ENCODE measurements at regions not wholly inside any gene's neighbourhood (a gene's known extent, or its start where the extent isn't known, plus 50 kb on each side); places are given as distances from the start of the nearest gene placed in this dataset.

DNA sequence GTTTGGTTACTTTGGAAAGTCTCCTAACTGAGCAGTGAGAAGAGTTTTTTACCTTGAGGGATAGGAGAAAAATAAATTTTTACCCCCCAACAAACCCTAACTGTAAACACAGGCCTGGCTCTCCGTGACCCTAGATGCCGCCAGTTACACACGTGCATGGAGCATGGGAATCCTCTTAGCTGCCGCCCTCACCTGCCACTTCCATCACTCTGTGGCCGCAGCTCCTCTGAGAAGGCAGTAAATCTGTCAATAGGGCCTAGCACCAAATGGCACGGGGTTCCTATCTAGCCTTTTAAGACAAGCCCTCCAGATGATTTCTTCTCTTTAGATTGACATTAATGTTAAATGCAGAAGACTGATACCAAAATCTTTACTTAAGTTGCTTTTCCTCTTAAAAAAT is 330.3 kb upstream of the FAM241A start:
- DNase-seq = no peak

DNA sequence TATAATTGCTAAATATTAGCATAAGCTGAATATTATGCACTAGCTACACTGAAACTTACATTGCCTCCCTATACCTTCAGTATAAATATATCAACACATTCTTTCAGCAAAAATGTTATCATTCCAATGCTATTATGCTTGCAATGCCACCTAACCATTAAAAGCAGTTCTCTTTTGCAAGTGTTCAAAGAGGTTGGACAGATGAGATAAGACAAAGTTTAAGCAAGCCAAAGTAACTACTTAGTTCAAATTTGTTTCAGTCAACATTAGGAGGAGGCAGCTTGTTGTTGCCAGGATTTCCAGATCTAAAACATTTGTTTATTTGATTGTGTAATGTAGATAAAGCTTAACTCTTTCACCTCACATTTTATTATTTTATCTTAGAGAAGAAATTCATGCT is 323.9 kb upstream of the FAM241A start:
- DNase-seq = no peak

DNA sequence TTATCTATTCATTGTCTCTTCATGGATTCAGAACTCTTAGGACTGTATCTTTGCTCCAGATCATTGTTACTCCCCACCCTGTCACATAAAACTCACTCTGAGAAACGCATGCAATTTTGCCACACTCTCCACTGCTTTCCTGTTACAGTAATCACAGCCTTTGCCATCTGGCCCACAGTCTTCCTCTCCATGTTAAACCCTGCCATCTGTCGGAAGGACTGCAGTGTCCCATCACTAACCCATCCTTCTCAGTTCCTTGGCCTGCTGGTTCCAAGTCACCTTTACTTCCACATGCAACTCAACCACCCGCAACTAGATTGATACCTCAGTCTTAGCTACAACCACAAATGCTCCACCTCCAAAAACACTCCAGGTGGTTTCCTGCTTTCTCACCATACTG is 308.7 kb upstream of the FAM241A start:
- no peak for DNase-seq

DNA sequence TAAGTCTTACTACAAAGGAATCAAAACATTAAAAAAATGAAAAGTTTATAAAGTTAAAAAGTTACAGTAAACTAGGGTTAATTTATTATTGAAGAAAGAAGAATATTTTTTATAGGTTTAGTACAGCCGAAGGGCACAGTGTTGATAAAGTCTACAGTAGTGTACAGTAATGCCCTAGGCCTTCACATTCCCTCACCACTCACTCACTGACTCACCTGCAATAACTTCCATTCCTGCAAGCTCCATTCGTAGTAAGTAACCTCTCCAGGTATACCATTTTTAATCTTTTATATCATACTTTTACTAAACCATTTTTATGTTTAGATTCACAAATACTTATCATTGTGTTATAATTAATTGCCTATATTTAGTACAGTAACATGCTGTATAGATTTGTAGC is 307.5 kb upstream of the FAM241A start:
- no peak for DNase-seq

DNA sequence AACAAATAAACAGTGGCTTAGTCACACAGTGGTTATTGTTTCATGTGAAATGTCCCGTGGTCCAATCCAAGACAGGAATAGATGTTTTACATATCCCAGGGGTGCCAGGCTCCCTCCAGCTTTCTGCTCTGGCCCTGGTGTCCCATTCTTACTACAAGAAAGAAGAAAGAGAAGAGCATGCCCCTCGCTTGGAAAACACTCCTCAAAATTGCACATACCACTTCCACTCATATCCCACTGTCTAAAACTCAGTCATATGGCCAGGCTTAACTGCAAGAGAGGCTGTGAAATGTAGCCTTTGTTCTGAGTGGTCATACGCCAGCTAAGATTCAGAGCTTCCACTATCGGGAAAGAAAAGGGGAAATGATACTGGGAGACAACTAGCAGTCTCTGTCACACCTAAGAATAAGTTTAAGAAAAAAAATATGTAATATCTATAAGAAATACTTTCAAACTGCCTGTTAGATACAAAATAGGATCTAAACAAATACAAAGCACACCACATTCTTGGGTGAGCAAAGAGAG is 306.8 kb upstream of the FAM241A start:
- DNase-seq = no peak

DNA sequence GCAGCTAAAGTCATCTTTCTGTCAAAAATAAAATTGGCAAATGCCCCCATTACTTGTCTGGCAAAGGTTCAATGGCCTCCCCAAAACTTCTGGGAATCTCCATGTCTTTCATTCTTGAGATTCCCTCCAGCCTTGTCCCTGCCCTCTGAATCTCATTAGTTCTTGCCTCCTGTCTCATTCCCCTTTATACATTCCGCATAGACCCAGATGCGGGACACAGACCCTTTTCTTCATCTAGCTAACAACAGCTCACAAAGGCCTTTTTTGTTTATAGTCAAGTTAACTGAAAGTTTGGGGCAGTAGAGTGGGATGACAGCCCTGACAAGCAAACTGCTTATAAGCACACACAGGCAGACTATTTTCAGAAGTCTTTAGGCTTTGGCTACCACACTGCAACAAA is 306.1 kb upstream of the FAM241A start:
- no peak for DNase-seq

DNA sequence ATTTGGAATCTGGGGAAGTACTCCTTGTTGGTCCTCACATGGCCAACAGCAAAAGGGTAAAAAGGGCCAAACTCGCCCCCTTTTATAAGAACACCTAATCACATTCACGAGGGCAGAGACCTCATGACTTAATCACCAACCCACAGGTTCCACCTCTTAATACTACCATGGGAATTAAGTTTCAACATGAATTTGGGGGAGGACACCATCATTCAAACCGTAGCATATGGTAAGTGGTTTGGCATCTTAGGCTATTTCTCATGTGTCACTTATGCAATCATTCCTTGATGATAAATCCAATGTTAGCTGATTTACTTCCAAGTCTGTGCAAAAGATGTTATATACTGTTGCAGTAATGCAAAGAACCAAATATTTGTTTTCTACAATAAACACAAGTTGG is 302.9 kb upstream of the FAM241A start:
- no peak for DNase-seq

DNA sequence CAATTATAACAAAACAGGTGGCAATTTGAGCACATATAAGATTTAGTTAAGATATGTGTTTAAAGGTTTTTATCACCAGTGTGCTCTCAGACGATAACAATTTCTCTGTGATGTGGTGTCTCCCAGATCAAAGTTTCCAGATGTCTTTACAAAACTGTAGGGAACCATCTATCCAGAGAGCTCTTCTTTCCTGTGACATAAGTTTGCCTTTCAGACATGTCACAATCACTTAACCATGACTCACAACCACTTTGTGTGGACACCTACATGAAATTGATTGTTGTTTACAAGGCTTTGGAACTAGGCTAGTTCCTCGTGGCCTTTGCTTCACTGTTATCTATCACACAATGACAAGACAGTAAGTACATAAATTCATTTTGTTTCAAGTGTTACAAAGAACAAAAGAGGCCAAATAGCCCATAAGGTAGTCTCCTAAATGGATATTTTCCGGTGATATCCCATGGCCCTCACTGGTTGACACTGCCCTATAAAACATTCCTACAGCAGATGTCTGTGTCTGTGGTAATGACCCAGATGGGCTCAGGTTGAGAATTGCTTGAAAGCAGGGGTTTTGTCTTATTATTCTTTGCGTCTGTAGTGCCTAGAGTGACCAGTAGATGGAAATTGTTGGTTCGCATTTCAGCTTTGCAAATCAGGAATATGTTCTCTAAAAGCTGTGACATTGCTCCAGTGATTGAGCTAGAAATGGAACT is 297.8 kb upstream of the FAM241A start:
- no peak for DNase-seq

DNA sequence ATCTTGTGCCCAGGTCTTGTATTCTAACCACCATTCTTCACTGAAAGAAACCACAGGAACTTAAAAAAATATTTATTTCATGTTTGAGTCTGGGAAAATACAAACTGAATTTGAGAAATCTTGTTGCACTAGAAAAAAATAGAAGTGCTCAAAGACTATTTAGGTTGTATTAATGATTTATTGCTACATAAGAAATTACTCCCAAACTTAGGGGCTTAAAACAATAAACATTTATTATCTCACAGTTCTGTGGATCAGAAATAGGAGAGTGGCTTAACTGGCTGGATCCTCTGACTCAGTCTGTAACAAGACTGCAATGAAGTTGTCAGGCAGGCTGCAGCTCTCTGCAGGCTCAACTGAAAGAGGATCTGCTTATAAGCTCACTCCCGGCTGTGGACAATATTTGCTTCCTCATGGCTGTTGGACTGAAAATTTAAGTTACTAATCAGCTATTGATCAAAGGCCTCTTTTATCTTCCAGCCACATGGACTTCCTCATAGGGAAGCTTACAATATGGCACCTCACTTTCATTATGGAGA is 295.4 kb upstream of the FAM241A start:
- no peak for DNase-seq

DNA sequence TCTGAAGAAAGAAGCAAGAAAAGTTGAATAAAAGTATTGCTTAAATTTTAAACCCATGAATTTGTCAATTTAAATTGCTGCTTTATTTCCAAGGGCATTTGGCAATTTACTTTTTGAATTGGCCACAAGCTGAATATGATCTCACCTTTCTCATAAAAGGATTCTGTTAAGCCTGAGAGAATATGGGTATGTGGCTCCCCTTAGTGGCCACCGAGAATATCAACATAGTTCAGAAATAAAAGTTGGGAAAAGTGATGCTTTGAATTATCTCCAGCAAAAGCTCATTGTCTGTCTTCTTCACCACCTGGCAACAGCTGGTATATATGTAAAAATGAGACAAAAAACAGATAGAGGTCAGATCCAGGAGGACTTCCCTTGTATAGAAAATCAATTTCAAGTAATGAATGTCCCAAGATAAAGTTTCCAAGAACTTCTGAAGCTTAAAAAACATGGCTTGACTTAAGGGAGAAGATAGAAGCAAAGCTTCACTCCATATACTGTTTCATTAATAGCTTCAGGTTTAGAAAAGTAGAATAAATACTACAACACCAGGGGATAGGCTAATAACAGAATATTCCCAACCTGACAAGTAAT is 290.7 kb upstream of the FAM241A start:
- peak; percentile 17 for DNase-seq

DNA sequence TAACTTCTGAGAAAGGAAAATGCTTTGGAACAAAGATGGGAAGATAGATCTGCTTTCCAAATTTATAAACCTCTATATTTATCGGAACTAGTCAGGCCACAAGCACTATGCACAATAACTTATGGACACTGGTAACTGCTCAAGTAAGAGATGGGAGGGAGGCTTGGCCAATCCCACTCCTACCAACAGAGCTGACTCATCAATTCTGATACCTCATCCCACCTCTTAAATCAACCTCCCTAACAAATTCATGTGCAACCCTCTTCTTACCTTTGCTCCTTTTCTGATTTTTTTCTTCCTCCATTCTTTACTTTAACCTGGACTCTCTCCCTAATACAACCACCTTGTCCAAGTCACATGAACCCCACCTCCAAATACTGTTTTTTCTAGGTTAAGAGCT is 289.9 kb upstream of the FAM241A start:
- no peak for DNase-seq

DNA sequence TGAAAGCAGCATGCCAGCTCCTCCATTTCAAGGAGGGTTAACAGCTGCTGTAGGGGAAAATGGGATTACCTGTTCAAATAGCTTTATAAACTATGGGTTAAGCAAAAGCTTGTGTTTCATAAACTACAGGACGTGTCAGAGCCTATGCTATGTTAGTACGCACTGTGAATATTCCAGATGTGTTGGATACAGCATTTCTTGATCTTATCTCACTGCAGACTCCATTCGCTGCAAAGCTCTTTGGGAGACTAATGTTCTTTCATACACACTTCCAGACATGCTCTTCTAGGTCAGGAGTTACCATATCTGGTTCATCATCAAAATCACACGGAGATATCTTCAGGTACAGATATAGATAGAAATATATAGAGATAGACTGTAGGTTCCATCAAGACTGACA is 281.2 kb upstream of the FAM241A start:
- DNase-seq = no peak

DNA sequence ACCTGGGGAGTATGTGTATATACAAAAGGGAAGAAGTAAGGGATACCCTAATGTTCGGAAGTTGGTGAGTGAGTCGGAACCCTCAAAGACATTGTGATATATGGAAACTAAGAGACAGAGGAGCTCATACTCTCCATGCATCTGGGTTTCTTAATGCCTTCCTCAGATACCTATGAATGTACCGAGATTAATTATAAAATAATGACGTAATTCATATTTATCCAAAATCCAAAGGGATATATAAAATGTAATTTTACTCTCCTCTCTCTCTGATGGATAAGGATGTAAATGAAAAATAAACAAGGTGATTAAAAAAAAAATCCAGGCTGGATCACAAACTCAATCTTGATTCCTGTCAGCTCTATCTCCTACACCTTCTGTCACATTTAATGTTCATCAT is 275.9 kb upstream of the FAM241A start:
- DNase-seq = no peak

DNA sequence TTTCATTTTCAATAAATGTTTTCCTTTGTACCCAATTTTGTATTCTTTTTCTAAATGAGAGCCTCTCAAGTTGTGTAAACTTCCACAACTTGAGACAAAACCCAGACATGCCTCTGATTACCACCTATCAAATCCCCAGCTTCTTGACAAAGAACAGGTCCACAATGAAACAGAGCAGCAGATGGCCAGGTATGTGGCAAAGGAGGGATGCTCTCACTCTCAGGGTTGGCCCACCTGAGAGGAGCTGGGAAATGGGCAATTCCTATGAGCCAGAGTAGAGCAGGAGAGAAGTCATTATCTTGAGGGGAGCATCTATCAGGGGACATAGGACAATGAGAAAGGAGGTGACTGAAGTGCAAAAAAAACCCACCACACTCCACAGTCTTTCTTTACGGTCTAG is 273.5 kb upstream of the FAM241A start:
- no peak for DNase-seq

DNA sequence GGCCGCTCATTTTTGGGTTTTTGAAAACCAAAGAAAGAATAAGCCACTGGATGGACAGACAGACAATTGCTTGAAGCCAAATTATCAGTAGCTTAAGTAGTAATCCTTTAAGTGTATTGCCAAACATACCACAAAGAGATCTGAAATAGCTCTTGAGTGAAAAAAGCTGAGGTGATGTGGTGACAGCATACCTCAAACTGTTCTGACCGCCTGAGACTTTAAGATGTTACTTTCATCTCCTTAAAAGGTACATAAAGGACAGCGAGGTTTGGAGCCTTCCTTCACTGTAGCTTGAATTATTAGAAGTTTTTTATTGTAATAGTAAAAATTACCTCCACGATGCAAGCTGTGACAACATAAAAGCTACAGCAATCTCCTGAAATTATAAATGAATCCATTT is 271.5 kb upstream of the FAM241A start:
- no peak for DNase-seq

DNA sequence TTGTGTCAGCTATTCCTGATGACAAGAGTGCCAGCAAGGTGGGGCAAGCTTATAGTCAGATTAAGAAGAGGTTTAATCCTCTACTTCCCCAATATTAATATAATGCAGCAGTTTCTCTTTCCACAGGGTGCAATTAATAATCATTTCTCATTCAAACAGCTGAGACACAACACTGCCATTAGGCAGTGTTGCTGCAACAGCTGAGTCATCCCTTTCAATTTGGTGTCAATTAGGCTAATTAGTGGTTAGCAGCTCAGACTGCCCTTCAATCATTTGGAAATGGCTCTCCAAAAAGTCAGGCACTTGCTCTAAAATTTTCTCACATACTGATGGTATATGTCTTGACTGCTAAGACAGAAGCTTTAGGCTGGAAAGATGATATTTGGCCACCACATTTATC is 265.7 kb upstream of the FAM241A start:
- no peak for DNase-seq

DNA sequence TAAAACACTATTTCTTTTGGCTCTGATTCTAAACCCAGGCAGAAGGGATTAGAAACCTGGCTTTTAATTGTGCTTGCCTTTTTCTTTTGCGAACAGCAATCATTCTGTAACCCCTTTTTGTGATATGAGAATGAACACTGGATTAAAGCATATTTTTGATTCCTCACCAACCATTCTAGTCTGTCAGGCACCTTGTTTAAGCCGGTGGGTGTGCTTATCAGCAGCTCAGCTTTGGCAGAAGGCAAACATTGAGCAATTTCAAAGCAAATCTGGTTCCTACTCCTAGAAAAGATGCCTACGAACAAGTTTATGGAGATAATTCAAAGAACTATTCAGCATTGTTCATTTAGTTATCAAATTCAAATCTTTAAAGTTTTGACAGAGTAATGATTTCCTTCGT is 265.1 kb upstream of the FAM241A start:
- DNase-seq = no peak

DNA sequence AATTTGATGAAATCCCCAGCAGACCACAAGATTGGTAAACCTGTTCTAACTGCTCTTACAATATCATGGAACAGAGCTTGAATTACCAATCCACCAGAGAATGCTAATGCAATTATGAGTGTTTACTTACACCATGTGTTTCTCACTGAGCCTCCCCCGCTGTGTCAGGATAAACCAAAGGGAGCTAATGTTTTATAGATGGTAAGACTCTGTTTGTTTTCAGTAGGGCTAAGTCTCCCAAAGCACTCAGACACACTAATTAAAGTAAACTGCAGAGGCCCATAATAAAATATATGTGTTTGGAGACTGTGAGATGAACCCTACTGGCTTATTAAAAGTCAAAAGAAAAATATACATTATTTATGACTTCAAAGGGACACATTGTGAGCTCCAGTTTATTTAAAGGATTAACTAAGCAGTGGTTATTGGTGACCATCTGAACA is 261.7 kb upstream of the FAM241A start:
- DNase-seq = no peak

DNA sequence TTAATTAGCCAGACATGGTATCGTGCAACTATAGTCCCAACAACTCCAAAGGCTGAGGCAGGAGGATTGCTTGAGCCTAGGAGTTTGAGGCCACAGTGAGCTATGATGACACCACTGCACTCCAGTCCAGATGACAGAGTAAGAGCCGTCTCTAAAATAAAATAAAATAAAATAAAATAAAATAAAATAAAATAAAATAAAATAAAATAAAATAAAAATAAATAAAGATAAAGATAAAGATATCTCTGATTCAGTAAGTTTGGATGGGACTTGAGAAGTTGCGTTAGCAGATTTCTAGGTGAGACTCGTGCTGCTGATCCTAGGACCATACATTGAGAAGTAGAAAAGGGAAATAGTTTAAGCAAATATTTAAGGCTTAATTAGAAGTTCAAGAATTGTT is 254.8 kb upstream of the FAM241A start:
- no peak for DNase-seq

DNA sequence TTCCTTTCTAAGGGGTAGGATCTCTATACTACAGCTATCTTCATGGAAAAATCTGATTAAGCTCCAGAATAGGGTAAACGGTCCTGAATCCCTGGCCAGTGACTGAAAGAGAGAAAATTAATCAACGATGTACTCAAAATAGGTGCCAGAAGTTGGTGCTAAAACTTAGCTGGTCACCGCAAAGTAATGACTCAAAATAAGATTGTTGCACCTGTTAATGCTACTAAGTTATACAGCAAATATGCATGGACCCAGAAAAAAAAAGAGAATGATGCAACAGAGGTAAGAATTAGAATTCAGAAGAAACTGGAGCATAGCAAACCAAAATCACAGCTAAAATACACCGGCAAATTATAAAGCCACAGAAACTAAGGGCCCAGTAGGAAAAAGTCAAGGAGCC is 239.7 kb upstream of the FAM241A start:
- no peak for DNase-seq

DNA sequence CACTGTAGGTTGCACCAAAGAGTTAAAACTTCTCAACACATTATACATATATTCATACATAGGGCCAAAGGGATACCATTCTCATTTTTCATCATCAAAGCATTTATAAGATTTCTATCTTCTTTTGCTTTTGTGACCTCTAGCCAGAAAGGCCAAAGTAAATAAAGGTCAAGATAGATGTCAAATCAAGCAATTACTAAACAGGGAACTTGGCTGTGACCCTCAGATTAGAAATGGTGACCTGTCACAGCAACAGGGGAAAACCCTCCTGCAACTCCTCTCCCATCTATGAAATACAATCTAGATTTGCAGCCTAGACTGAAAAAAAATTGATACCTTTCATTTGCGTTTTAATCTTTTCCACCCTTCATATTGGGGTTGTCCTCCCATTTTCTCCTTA is 225.6 kb upstream of the FAM241A start:
- DNase-seq = no peak

DNA sequence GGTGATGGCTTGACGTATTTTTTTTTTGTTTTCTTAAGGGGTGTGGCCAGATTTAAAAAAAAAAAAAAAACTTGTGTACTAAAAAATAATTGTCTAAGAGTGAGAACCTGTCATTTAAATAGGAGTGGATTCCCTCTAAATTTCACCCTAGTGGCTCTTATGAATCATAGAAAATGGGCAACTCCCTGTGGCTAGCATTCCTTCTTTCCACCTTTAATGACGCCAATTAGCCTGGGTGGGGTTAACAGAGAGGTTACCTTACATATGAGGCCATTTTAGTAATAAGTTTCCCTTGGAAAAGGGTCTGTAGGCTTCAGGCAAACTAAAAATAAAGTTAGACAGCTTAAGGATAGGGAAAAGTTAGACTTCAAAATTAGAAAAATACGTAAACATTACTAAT is 223.5 kb upstream of the FAM241A start:
- no peak for DNase-seq

DNA sequence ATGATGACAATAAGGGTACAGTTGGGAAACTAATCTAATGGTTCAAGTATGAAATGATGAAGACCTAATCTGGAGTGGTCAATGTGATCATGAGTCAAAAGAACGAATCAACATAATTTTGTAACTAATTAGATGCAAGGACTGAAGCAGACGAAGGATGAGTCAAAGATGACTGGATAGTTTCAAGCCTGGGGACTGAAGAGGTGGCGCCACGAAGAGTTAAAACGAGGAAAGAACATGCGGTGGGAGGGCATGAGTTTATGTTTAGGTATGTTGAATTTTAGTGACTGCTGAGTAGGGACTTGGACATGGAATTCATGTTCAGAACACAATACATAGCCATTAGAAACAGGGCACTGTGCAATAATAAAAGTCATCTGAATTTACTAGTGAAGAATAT is 221.5 kb upstream of the FAM241A start:
- no peak for DNase-seq

DNA sequence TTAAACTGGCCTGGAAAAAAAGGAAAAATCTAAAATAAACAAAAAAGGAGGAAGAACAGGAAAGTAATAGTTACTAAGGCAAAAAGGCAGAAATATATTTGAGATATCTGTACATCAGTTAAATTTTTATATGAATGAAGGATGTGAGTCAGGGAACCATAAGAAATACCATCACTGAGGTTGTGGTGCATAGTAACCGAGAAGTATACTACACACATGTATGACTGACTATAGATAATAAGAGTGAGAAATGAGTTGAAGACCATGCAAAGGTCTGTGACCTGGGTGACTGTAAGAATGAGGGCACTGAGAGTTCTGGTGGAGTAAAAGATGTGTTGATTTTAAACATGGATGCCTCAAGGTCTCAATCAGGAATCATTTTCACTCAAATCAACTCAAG is 220.6 kb upstream of the FAM241A start:
- DNase-seq = no peak

DNA sequence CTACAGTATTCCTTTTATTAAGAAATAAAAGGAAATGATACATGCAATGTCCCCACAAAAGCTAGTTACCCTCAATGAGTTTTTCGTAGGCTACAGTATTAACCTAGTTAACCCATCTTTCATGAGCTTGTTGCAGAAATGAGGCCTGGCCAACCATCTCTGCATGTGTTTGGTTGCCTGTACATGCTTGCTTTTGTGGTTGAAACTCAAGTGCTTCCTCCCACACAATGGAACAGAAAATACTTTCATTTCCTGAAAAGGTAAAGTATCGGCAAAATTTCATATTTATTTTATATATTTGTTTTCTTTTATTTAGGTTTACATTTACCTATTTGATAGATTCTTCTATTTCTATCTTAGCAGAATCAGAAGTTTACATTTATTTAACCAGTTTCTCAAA is 214.6 kb upstream of the FAM241A start:
- no peak for DNase-seq
